Stomach (tissue), 8 donors: ENCODE measurements at regions not wholly inside any gene's neighbourhood (a gene's known extent, or its start where the extent isn't known, plus 50 kb on each side); places are given as distances from the start of the nearest gene placed in this dataset.
A peak's percentile ranks its signal among the peaks of the same experiment; 100 is the strongest.

ENCODE experiments used
- DNase-seq, 2 donors: peaks; one replicate each; pipeline versions ENCODE4 v3.0.0 to v3.0.0-alpha.2; 2013 to 2019
- H3K27ac ChIP-seq, 5 donors: fragments of 200-600 bp in 4 of 5; sonication (generic) in 4 of 5; one replicate each; pipeline ENCODE4 v1.5.1; 2013 to 2019; ENCODE audit warnings: mild to moderate bottlenecking in 1 of 5, moderate library complexity in 1 of 5
- H3K27me3 ChIP-seq, 3 donors: fragments of 200-600 bp; sonication (generic); one replicate each; pipeline ENCODE4 v1.5.1; 2017 to 2019; ENCODE audit warnings: mixed run types in 1 of 3
- H3K36me3 ChIP-seq, 4 donors: fragments of 200-600 bp; sonication (generic); 1 replicate in 3 of 4; 2 replicates in 1 of 4; pipeline ENCODE4 v1.5.1; 2016 to 2019
- H3K4me1 ChIP-seq, 4 donors: fragments of 200-600 bp; sonication (generic); one replicate each; pipeline ENCODE4 v1.5.1; 2016 to 2019
- H3K4me3 ChIP-seq, 4 donors: fragments of 200-600 bp; sonication (generic) in 3 of 4; one replicate each; pipeline ENCODE4 v1.5.1; 2016 to 2019; ENCODE audit warnings: mild to moderate bottlenecking in 1 of 4
- H3K9me3 ChIP-seq, 4 donors: fragments of 200-600 bp; sonication (generic); one replicate each; pipeline ENCODE4 v1.5.1; 2016 to 2019
- EP300 ChIP-seq: sonication (generic); formaldehyde crosslinking; IDR thresholded peaks from one replicate; pipeline ENCODE4 v1.6.1; 2017; ENCODE audit warnings: antibody characterized with exemption
- POLR2A ChIP-seq, 4 donors: fragments of 450-650 bp; IDR thresholded peaks; one replicate each; pipeline ENCODE4 v1.6.1; 2016; ENCODE audit warnings: antibody characterized with exemption in 4 of 4, control low read depth in 2 of 4, mild to moderate bottlenecking in 1 of 4, moderate library complexity in 1 of 4
- POLR2AphosphoS5 ChIP-seq, 3 donors: sonication (generic); formaldehyde crosslinking; IDR thresholded peaks; one replicate each; pipeline ENCODE4 v1.6.1; 2016; ENCODE audit warnings: antibody characterized with exemption in 3 of 3
- WGBS, 5 donors: extraction: QIAGEN DNeasy Blood & Tissue Kit in 3 of 5; methylation state at CpG; one replicate each; pipeline versions ENCODE4 v1.1.5 to v1.1.7; 2013 to 2018; 5-methylcytosine and 5-hydroxymethylcytosine counted together
- intact Hi-C: fragments of 100-400 bp; cut with DNase I; formaldehyde crosslinking; loops from one replicate; pipeline ENCODE4 v1.15.1; 2023; ENCODE audit warnings: low total_unique reads
- TF ChIP-seq, protein P1 (sequence below), 7 experiments: fragments of 450-650 bp in 4 of 7; fragments of 200-600 bp in 3 of 7; sonication (generic) in 3 of 7; IDR thresholded peaks; one replicate each; pipeline ENCODE4 v1.5.1; 2016 to 2019; ENCODE audit warnings: antibody characterized with exemption in 7 of 7, control low read depth in 2 of 7, mild to moderate bottlenecking in 1 of 7
- donor health status: healthy with polysubstance abuse.
- donor health status: Bipolar disorder and iron deficiency.
- donor health status: healthy.

GRCh38 chr11:80899381-80899780, 1458.6 kb upstream of the TENM4 start:
- no peaks in the 10 kb centered on the region for H3K4me1 ChIP-seq
- intact Hi-C loops: no loop called here
- WGBS, 5 donors: 9 to 23% (median 13%) methylated on average over 1 of the region's 1 CpG
- no peak for TF ChIP-seq EP300
- no peak for TF ChIP-seq POLR2A (IDR thresholded peaks at IDR 0.05)
- no peak for TF ChIP-seq POLR2AphosphoS5 (IDR thresholded peaks at IDR 0.05)
- TF ChIP-seq, protein P1, sequence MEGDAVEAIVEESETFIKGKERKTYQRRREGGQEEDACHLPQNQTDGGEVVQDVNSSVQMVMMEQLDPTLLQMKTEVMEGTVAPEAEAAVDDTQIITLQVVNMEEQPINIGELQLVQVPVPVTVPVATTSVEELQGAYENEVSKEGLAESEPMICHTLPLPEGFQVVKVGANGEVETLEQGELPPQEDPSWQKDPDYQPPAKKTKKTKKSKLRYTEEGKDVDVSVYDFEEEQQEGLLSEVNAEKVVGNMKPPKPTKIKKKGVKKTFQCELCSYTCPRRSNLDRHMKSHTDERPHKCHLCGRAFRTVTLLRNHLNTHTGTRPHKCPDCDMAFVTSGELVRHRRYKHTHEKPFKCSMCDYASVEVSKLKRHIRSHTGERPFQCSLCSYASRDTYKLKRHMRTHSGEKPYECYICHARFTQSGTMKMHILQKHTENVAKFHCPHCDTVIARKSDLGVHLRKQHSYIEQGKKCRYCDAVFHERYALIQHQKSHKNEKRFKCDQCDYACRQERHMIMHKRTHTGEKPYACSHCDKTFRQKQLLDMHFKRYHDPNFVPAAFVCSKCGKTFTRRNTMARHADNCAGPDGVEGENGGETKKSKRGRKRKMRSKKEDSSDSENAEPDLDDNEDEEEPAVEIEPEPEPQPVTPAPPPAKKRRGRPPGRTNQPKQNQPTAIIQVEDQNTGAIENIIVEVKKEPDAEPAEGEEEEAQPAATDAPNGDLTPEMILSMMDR (IDR thresholded peaks at IDR 0.05): no peak
- no peaks in the 10 kb centered on the region for H3K36me3 ChIP-seq
- peaks cover 0 to 10% (median 0%) of the 10 kb centered on the region in 4 donors for H3K9me3 ChIP-seq
- H3K4me3 ChIP-seq: no peak overlapping the region
- peak in 1 of 2 donors; percentile 16 for DNase-seq
- H3K27ac ChIP-seq: no peak overlapping the region
- H3K27me3 ChIP-seq: no peaks in the 10 kb centered on the region

- TF ChIP-seq POLR2A (IDR thresholded peaks at IDR 0.05): no peak
- TF ChIP-seq POLR2AphosphoS5 (IDR thresholded peaks at IDR 0.05): no peak
- TF ChIP-seq EP300: no peak
- TF ChIP-seq, protein P1 (IDR thresholded peaks at IDR 0.05): no peak
- no peaks in the 10 kb centered on the region for H3K27me3 ChIP-seq
- H3K9me3 ChIP-seq: peaks cover 0 to 10% (median 0%) of the 10 kb centered on the region in 4 donors
- H3K27ac ChIP-seq: no peak overlapping the region
- H3K36me3 ChIP-seq: no peaks in the 10 kb centered on the region
- no peaks in the 10 kb centered on the region for H3K4me1 ChIP-seq
- intact Hi-C loops: no loop called here
- 69 to 83% (median 78%) methylated on average over 4 of the region's 4 CpGs for WGBS, 5 donors
- H3K4me3 ChIP-seq: no peak overlapping the region
- no peak for DNase-seq
Observed at GRCh38 chr11:80898910-80899309, 1458.1 kb upstream of the TENM4 start.

DNA sequence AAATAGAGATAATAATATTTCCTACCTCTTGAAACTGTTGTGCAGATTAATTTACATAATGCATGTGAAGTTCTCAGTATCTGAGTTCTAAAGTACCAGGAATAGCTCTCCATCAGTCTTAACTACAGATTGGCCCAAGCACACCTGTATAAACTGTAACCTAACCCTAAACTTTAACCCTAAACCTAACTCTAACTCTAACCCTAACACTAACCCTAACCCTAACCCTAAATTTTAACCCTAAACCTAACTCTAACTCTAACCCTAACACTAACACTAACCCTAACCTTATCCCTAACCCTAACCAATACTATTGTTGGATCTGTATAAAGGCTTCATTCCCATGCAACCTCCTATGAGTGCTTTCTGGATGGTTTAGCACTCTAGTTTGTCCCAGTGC, 1445.9 kb upstream of the TENM4 start:
- no peaks in the 10 kb centered on the region for H3K4me1 ChIP-seq
- no peaks in the 10 kb centered on the region for H3K36me3 ChIP-seq
- H3K27me3 ChIP-seq: no peaks in the 10 kb centered on the region
- TF ChIP-seq EP300 (no peak), POLR2A (IDR thresholded peaks at IDR 0.05) (no peak), POLR2AphosphoS5 (IDR thresholded peaks at IDR 0.05) (no peak)
- TF ChIP-seq, protein P1 (IDR thresholded peaks at IDR 0.05): no peak
- no peak overlapping the region for H3K4me3 ChIP-seq
- no peaks in the 10 kb centered on the region for H3K9me3 ChIP-seq
- no peak for DNase-seq
- intact Hi-C loops: no loop called here
- no peak overlapping the region for H3K27ac ChIP-seq

DNA sequence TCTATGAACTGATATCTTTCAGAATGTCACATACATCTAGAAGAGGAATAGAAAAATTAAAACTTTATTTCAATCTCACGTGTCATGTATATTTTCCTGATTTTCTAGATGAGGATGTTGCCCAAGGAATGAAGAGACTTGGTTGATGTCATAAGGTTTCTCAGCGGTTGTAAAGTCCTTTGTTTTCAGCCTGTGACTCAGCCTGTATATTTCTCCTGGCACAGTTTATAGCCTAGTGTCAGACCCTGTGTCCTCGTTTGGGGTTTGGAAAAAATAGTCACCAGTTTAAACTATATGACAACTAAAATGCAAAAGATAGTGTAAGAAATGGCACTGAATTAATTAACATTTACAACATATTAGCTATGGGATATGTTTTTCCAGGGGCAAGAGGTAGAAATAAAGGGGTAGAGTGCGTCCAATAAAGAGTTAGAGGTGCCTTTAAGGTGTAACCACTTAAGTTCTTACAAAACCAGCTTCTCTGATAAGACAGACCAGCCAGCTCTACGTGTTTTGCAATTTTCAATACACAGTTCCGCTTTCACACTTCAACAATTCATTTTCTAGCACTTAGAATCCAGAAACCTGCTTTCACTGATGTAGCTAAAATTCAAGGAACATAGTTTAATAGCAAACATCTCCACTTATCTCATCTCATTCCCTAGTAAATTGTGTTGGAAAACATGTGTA, 1432.6 kb upstream of the TENM4 start:
- H3K9me3 ChIP-seq: no peaks in the 10 kb centered on the region

More for the DNA sequence above, 1432.6 kb upstream of the TENM4 start:
- Histone ChIP-seq H3K27me3 (no peaks in the 10 kb centered on the region), H3K4me3 (no peak overlapping the region), H3K4me1 (no peaks in the 10 kb centered on the region), H3K36me3 (no peaks in the 10 kb centered on the region), H3K27ac (no peak overlapping the region)
- intact Hi-C loops: no loop called here
- peak in 1 of 2 donors; percentile 9 for DNase-seq
- 46 to 60% (median 51%) methylated on average over 6 of the region's 6 CpGs for WGBS, 5 donors
- TF ChIP-seq, protein P1 (IDR thresholded peaks at IDR 0.05): no peak
- no peak for TF ChIP-seq POLR2AphosphoS5 (IDR thresholded peaks at IDR 0.05)
- no peak for TF ChIP-seq EP300
- TF ChIP-seq POLR2A (IDR thresholded peaks at IDR 0.05): no peak
